Activated naive CD8-positive, alpha-beta T cell treated with anti-CD3 and anti-CD28 coated beads, Interleukin-2, amount 10 ng/mL, durations not matched to agents 7 days and 5 days (primary cell): ENCODE measurements at regions not wholly inside any gene's neighbourhood (a gene's known extent, or its start where the extent isn't known, plus 50 kb on each side); places are given as distances from the start of the nearest gene placed in this dataset.

Experiments used
- ATAC-seq: fragments of 150-1000 bp; cut with Tn5 transposase; one replicate; pipeline ENCODE4 v1.10.0; 2021; ENCODE audit warnings: low read depth, moderate library complexity
- POLR2A ChIA-PET: fragments of 350-600 bp; sonication (Branson Sonifier 250); formaldehyde crosslinking; loops from one replicate; lab custom pipeline; 2021; ENCODE audit warnings: antibody characterized with exemption; lab: Charles Lee
- DNase-seq: peaks from one replicate; pipeline ENCODE4 v3.0.0; 2021
- H3K27ac Mint-ChIP-seq: one replicate; pipeline ENCODE4 v1.8.0; 2022; ENCODE audit warnings: mild to moderate bottlenecking, mixed read lengths
- H3K27me3 Mint-ChIP-seq: one replicate; pipeline ENCODE4 v1.8.0; 2022; ENCODE audit warnings: mild to moderate bottlenecking, moderate library complexity, mixed read lengths
- H3K36me3 Mint-ChIP-seq: one replicate; pipeline ENCODE4 v1.8.0; 2021; ENCODE audit warnings: mild to moderate bottlenecking, mixed read lengths
- H3K4me1 Mint-ChIP-seq: one replicate; pipeline ENCODE4 v1.8.0; 2021; ENCODE audit warnings: mixed read lengths
- H3K4me3 Mint-ChIP-seq: one replicate; pipeline ENCODE4 v1.8.0; 2022; ENCODE audit warnings: mild to moderate bottlenecking, moderate library complexity, mixed read lengths
- H3K9me3 Mint-ChIP-seq: one replicate; pipeline ENCODE4 v1.8.0; 2021; ENCODE audit warnings: mixed read lengths

- no peaks in the 10 kb centered on the region for H3K36me3 Mint-ChIP-seq
- no peaks in the 10 kb centered on the region for H3K4me1 Mint-ChIP-seq
- H3K27ac Mint-ChIP-seq, result no peak overlapping the region
- ATAC-seq (no peak), DNase-seq (no peak)
- H3K4me3 Mint-ChIP-seq, result no peak overlapping the region
- H3K27me3 Mint-ChIP-seq, result no peaks in the 10 kb centered on the region
- H3K9me3 Mint-ChIP-seq, result peaks cover 4% of the 10 kb centered on the region
- POLR2A ChIA-PET, result no interaction called here
These were observed 406.9 kb downstream of the NR2F2 start for GRCh38 chr15:96737408-96737807.

DNA sequence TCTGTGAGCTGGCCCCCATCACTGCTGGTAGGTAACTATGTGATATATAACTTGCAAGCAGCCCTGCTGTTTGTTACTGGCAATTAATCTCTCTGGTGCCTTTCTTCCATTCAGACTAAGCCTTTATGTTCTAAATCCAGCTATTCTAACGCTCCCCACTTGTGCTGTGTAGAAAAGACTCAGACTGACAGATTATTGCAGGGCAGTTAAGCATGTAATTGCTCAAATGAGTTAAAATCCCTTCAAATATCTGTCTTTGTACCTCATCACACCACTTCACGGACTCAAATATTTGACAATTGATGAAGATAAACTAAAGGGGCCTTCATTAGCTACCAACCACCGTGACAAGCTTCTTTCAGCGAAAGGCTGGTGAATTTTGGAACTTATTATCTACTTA, 416.2 kb downstream of the NR2F2 start:
- H3K4me1 Mint-ChIP-seq, result no peaks in the 10 kb centered on the region
- ATAC-seq, result no peak

GRCh38 chr15:96747291-96747690, 416.8 kb downstream of the NR2F2 start:
- no peak overlapping the region for H3K4me3 Mint-ChIP-seq
- H3K4me1 Mint-ChIP-seq, result no peaks in the 10 kb centered on the region
- no peak overlapping the region for H3K27ac Mint-ChIP-seq
- DNase-seq (no peak), ATAC-seq (no peak)
- POLR2A ChIA-PET, result no interaction called here
- no peaks in the 10 kb centered on the region for H3K36me3 Mint-ChIP-seq
- H3K9me3 Mint-ChIP-seq, result no peaks in the 10 kb centered on the region
- H3K27me3 Mint-ChIP-seq, result no peaks in the 10 kb centered on the region

More for the DNA sequence above, 416.2 kb downstream of the NR2F2 start:
- DNase-seq, result no peak
- Mint-ChIP-seq H3K36me3 (no peaks in the 10 kb centered on the region), H3K27me3 (no peaks in the 10 kb centered on the region), H3K27ac (no peak overlapping the region), H3K9me3 (no peaks in the 10 kb centered on the region), H3K4me3 (no peak overlapping the region)
- POLR2A ChIA-PET, result no interaction called here

DNA sequence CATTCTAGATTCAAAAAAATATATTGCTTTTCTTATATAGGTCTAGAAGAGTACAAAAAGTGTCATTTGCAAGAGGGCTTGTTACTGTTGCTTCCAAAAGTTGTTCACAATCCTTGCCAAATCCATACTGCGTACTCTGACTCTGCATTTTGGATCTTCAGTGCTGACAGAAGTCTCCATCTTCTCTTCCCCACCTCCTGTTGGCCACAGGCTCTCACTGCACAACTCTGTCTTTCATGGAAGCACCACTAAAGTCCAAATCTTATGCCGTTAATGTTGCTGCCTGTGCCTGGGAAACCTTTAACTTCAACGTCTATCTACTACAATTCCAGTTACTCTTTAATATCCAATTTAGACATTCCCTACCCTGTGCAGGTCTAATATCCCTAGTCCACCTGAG, 419.9 kb downstream of the NR2F2 start:
- Mint-ChIP-seq H3K4me1 (no peaks in the 10 kb centered on the region), H3K4me3 (no peak overlapping the region), H3K27me3 (no peaks in the 10 kb centered on the region), H3K36me3 (no peaks in the 10 kb centered on the region), H3K9me3 (no peaks in the 10 kb centered on the region), H3K27ac (no peak overlapping the region)
- ATAC-seq, result no peak
- DNase-seq, result no peak
- POLR2A ChIA-PET, result no interaction called here

DNA sequence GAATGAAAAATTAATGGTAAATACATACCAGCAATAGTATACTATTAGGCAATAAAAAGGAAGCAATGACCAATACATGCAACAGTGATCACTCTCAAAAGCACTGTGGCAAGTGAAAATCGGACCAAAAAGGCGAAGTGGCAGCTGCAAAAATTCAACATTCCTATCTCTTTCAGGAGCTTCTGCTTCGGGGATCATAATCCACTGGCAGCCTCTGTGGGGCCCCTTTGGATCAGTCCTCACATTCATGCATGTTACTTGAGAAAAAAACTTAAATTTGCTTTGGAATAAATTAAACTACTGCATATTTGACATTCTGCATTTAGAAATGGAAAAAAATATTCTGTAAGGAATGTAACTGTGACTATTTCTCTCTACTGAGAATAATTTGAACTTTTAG, 425.6 kb downstream of the NR2F2 start:
- H3K4me3 Mint-ChIP-seq, result no peak overlapping the region
- no peaks in the 10 kb centered on the region for H3K4me1 Mint-ChIP-seq
- no peak for DNase-seq
- no peaks in the 10 kb centered on the region for H3K9me3 Mint-ChIP-seq
- no peak overlapping the region for H3K27ac Mint-ChIP-seq
- no peaks in the 10 kb centered on the region for H3K27me3 Mint-ChIP-seq
- ATAC-seq, result no peak
- H3K36me3 Mint-ChIP-seq, result no peaks in the 10 kb centered on the region
- POLR2A ChIA-PET, result no interaction called here

DNA sequence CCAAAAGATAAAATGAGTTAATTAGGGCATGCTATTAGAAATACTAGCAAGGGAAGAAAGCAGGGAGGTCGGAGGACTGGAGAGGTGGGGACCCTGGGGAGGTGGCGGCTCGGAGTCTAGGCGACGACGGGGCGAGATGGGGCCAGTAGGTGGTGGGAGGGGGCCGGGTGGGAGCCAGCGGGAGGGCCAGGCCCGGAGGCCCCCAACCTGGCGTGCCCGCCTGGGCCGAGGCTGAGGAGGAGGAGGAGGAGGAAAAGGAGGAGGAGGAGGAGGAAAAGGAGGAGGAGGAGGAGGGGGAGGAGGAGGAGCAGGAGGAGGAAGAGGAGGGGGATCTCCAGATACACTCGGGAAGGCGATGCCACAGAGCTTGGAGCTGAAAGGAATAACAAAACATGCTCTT, 426.2 kb downstream of the NR2F2 start:
- Mint-ChIP-seq H3K27me3 (no peaks in the 10 kb centered on the region), H3K27ac (no peak overlapping the region), H3K36me3 (no peaks in the 10 kb centered on the region), H3K9me3 (no peaks in the 10 kb centered on the region), H3K4me3 (no peak overlapping the region), H3K4me1 (no peaks in the 10 kb centered on the region)
- ATAC-seq (no peak), DNase-seq (no peak)
- POLR2A ChIA-PET, result no interaction called here

DNA sequence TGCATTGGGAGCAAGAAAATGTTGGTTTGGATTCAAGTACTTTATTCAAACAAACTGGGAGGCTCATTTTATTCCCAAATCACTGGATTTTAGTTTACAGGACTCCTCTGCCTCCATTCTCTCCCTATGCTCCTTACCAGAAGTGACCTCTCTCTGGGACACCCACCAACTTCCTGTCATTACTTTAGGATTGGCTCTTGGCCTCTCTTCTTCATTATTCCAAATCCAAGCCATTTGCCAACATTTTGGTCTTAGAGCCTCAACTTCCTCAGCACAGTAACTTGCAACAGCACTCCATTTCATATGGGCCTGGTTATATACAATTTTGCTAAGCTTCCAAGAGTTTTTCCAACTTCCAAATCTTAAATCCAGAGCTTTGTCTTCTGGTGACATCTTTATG, 432.1 kb downstream of the NR2F2 start:
- POLR2A ChIA-PET, result no interaction called here
- Mint-ChIP-seq H3K9me3 (no peaks in the 10 kb centered on the region), H3K27ac (no peak overlapping the region), H3K27me3 (no peaks in the 10 kb centered on the region), H3K36me3 (no peaks in the 10 kb centered on the region), H3K4me1 (no peaks in the 10 kb centered on the region), H3K4me3 (no peak overlapping the region)
- DNase-seq, result no peak
- ATAC-seq, result no peak

DNA sequence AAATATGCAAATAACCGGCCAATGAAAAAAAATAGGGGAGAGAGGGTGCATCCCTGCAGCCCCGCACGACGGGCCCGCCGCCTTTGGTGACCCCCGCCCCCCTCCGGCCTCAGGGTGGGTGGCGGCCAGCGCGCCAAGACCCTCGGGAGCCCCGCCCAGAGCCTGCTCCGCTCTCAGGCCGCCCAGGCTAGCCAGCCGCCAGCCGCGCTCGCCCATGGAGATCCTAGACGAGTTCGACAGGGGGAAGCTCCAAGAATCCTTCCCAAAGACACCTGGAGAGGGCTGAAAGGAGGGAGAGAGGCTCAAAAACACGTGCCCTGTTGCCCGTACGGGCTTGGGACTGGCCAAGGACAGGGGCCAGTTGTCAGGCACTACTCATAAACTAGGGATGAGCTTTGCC, 434.0 kb downstream of the NR2F2 start:
- Mint-ChIP-seq H3K4me1 (no peaks in the 10 kb centered on the region), H3K27ac (no peak overlapping the region), H3K27me3 (no peaks in the 10 kb centered on the region), H3K36me3 (no peaks in the 10 kb centered on the region), H3K9me3 (no peaks in the 10 kb centered on the region), H3K4me3 (no peak overlapping the region)
- POLR2A ChIA-PET, result no interaction called here
- DNase-seq (no peak), ATAC-seq (no peak)

DNA sequence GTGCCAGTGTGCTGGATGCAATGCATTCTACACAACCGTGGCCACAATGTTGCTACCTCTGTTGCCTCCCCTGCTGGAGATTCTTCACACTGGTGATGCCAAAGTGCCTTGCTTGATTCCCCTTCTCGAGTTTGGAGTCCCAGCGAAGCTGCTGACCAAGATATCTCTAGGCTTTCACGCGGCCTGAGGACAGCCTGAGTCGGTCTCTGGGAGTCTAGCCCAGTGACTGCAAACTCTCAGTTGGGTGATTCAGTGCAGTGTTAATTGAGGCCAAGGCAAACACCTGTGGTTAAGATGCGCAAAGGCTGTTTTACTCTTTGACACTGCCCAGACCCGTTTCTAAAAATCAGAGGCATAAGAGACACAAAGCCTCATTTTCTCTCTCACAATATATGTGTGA, 434.4 kb downstream of the NR2F2 start:
- H3K27me3 Mint-ChIP-seq, result no peaks in the 10 kb centered on the region
- POLR2A ChIA-PET, result no interaction called here
- H3K27ac Mint-ChIP-seq, result no peak overlapping the region
- no peak overlapping the region for H3K4me3 Mint-ChIP-seq
- H3K4me1 Mint-ChIP-seq, result no peaks in the 10 kb centered on the region
- no peak for ATAC-seq
- H3K9me3 Mint-ChIP-seq, result no peaks in the 10 kb centered on the region
- H3K36me3 Mint-ChIP-seq, result no peaks in the 10 kb centered on the region
- DNase-seq, result no peak

DNA sequence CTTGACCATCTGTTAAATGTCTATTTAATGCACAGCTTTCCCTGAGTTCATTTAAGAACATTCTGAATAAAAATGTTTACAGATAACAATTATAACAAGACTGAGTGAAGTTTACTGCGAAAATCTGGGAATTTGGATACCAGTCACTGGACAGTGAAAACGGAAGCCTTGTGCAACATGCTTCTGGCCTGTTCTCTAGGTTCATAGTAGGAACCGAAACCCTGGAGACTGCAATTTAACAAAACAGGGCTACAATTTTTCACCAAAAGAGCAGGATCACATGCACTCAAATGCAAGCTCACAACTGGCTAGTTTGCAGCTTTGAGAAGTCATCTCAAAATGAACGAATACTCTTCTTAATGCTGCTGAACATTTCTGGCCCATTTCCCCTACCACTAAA, 435.9 kb downstream of the NR2F2 start:
- H3K27ac Mint-ChIP-seq, result no peak overlapping the region
- no peaks in the 10 kb centered on the region for H3K27me3 Mint-ChIP-seq
- H3K4me1 Mint-ChIP-seq, result no peaks in the 10 kb centered on the region
- no peak for DNase-seq
- no peaks in the 10 kb centered on the region for H3K36me3 Mint-ChIP-seq
- no peak overlapping the region for H3K4me3 Mint-ChIP-seq
- POLR2A ChIA-PET, result no interaction called here
- H3K9me3 Mint-ChIP-seq, result peaks cover 2% of the 10 kb centered on the region
- no peak for ATAC-seq

DNA sequence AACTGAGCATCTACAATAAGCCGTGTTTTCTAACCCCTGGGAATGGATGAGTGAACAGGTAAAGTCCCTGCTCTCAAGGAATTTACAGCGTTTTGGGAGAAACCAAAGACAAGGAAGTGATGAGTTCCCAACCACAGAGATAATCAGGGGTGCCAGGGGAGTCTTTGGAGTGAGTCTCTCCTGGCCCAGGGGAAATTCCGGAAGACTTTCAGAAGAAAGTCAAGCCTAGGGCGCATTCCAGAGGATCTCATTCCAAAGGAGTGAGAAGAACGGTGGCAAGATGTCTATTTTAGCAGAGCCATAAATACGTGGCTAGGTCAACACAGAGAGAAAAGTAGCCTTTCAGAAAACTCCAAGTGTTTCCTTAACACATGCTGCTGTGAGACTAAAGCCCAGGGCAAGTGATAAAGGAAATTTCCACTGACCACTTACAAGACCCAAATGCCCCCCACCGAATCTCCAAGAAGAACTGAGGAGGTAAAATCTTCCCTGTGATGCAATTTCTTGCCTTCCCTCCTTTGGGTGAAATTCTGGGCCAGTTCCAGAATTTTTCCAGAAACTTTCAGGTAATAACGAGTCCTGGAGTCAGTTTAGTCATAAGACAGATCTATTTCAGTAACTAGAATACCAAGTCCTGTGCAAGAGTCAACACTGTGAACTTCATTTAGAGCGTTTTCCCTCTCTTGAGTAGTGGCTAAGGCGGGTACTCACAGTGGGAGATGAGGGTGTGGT, 437.4 kb downstream of the NR2F2 start:
- no peaks in the 10 kb centered on the region for H3K4me1 Mint-ChIP-seq
- H3K9me3 Mint-ChIP-seq, result peaks cover 2% of the 10 kb centered on the region
- H3K27me3 Mint-ChIP-seq, result no peaks in the 10 kb centered on the region
- POLR2A ChIA-PET, result no interaction called here
- ATAC-seq (no peak), DNase-seq (no peak)
- H3K36me3 Mint-ChIP-seq, result no peaks in the 10 kb centered on the region
- H3K4me3 Mint-ChIP-seq, result no peak overlapping the region
- H3K27ac Mint-ChIP-seq, result no peak overlapping the region

DNA sequence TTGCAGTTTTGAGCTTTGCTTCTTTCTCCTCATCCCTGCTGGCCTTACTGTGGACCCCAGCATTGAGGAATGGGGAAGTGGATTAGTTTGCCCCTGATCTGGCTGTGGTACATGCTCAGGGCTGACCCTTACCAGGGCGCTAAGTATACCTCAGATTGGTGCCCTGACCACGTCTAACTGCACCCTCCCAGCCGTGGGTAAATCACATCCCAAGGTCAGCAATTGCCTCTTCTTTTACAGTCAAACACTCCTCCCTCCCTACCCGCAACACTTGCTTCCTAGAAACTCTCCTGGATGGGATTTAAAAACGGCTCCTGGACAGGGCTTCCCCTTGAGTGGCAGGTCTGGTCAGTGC, 437.9 kb downstream of the NR2F2 start:
- Mint-ChIP-seq H3K27me3 (no peaks in the 10 kb centered on the region), H3K4me3 (no peak overlapping the region), H3K36me3 (no peaks in the 10 kb centered on the region), H3K27ac (no peak overlapping the region), H3K4me1 (no peaks in the 10 kb centered on the region), H3K9me3 (peaks cover 2% of the 10 kb centered on the region)
- no peak for DNase-seq
- POLR2A ChIA-PET, result no interaction called here
- no peak for ATAC-seq

GRCh38 chr15:96771035-96771434, 440.5 kb downstream of the NR2F2 start:
- no peak for DNase-seq

GRCh38 chr15:96774216-96774615, 443.7 kb downstream of the NR2F2 start:
- Mint-ChIP-seq H3K27ac (no peak overlapping the region), H3K4me3 (no peak overlapping the region), H3K4me1 (no peaks in the 10 kb centered on the region), H3K36me3 (no peaks in the 10 kb centered on the region), H3K9me3 (peaks cover 6% of the 10 kb centered on the region), H3K27me3 (no peaks in the 10 kb centered on the region)
- no peak for ATAC-seq
- POLR2A ChIA-PET, result no interaction called here
- DNase-seq, result no peak

More at GRCh38 chr15:96771035-96771434, 440.5 kb downstream of the NR2F2 start:
- Mint-ChIP-seq H3K9me3 (peaks cover 4% of the 10 kb centered on the region), H3K4me1 (no peaks in the 10 kb centered on the region), H3K36me3 (no peaks in the 10 kb centered on the region), H3K4me3 (no peak overlapping the region), H3K27ac (no peak overlapping the region), H3K27me3 (no peaks in the 10 kb centered on the region)
- POLR2A ChIA-PET, result no interaction called here
- no peak for ATAC-seq

- DNase-seq (no peak), ATAC-seq (no peak)
- Mint-ChIP-seq H3K27me3 (no peaks in the 10 kb centered on the region), H3K36me3 (no peaks in the 10 kb centered on the region), H3K4me3 (no peak overlapping the region), H3K9me3 (no peaks in the 10 kb centered on the region), H3K27ac (no peak overlapping the region), H3K4me1 (no peaks in the 10 kb centered on the region)
- POLR2A ChIA-PET, result no interaction called here
These were observed 453.2 kb downstream of the NR2F2 start for GRCh38 chr15:96783746-96784145.
